SU-DHL-6 (cell line): ENCODE measurements at regions not wholly inside any gene's neighbourhood (a gene's known extent, or its start where the extent isn't known, plus 50 kb on each side); places are given as distances from the start of the nearest gene placed in this dataset.

Experiments used
- H2AFZ ChIP-seq: fragments of 200-600 bp; sonication (generic); 2 replicates; pipeline ENCODE4 v1.6.1; 2014; ENCODE audit warnings: low read depth, mild to moderate bottlenecking, moderate library complexity, mixed read lengths, antibody characterized with exemption, low read length; ENCODE audit not compliant: severe bottlenecking
- H3F3A ChIP-seq: fragments of 200-600 bp; shearing (Covaris generic); 2 replicates; pipeline ENCODE4 v1.6.0; 2016; ENCODE audit warnings: antibody characterized with exemption, mild to moderate bottlenecking; ENCODE audit not compliant: insufficient read depth
- H3K27ac ChIP-seq: fragments of 200-600 bp; sonication (generic); 2 replicates; pipeline ENCODE4 v1.5.1; 2016; ENCODE audit warnings: low read depth, mild to moderate bottlenecking, low read length, moderate library complexity, mixed read lengths
- H3K27me3 ChIP-seq: fragments of 200-600 bp; sonication (generic), shearing (Covaris generic); 2 replicates; pipeline ENCODE4 v1.6.0; 2014; ENCODE audit warnings: mild to moderate bottlenecking, low read length
- H3K36me3 ChIP-seq: fragments of 200-600 bp; sonication (generic); 2 replicates; pipeline ENCODE4 v1.6.1; 2014; ENCODE audit warnings: mild to moderate bottlenecking, low read length, mixed read lengths
- H3K4me2 ChIP-seq: fragments of 300-600, 200-600 bp; shearing (Covaris generic), sonication (generic); 2 replicates; pipeline ENCODE4 v1.6.0; 2014; ENCODE audit warnings: low read length, low read depth, mild to moderate bottlenecking; ENCODE audit not compliant: poor library complexity, severe bottlenecking
- H3K4me3 ChIP-seq: fragments of 200-600 bp; sonication (generic); 2 replicates; pipeline ENCODE4 v1.5.1; 2014; ENCODE audit warnings: antibody characterized with exemption, low read length, mild to moderate bottlenecking, mixed read lengths; ENCODE audit not compliant: insufficient read depth, poor library complexity, severe bottlenecking
- H3K79me2 ChIP-seq: fragments of 200-600 bp; sonication (generic); 2 replicates; pipeline ENCODE4 v1.6.1; 2014; ENCODE audit warnings: mild to moderate bottlenecking, low read length, moderate library complexity; ENCODE audit not compliant: insufficient read depth
- H3K9ac ChIP-seq: fragments of 200-600 bp; sonication (generic); 2 replicates; pipeline ENCODE4 v1.7.0; 2014; ENCODE audit warnings: mild to moderate bottlenecking, low read length
- H3K9me2 ChIP-seq: fragments of 200-600 bp; sonication (generic); replicated peaks from 2 replicates; pipeline ENCODE4 v1.6.1; 2014; ENCODE audit warnings: low read length; ENCODE audit not compliant: insufficient read depth
- H3K9me3 ChIP-seq: fragments of 200-600 bp; sonication (generic); 2 replicates; pipeline ENCODE4 v1.6.1; 2014; ENCODE audit warnings: low read length, mixed read lengths; ENCODE audit not compliant: insufficient read depth
- H4K20me1 ChIP-seq: fragments of 200-600 bp; sonication (generic); 2 replicates; pipeline ENCODE4 v1.6.1; 2014; ENCODE audit warnings: low read depth, mild to moderate bottlenecking, antibody characterized with exemption, low read length, moderate library complexity, mixed read lengths
- CTCF ChIP-seq: fragments of 200-600 bp; sonication (generic); IDR thresholded peaks from one replicate; pipeline ENCODE4 v1.5.1; 2017; ENCODE audit warnings: antibody characterized with exemption, mild to moderate bottlenecking, low read length, moderate library complexity; ENCODE audit not compliant: insufficient read depth, poor library complexity, severe bottlenecking
- EZH2phosphoT487 ChIP-seq: fragments of 200-600 bp; sonication (generic), shearing (Covaris generic); conservative IDR thresholded peaks from 2 replicates; pipeline ENCODE4 v1.6.1; 2018; ENCODE audit warnings: mild to moderate bottlenecking, antibody characterized with exemption, low read length, moderate library complexity, mixed read lengths

GRCh38 chr10:35895331-35895730 lies 253.2 kb upstream of the FZD8 start:
- Histone ChIP-seq H4K20me1 (no peaks in the 10 kb centered on the region), H3K9me2 (no peaks in the 10 kb centered on the region), H2AFZ (no peak overlapping the region), H3K79me2 (no peaks in the 10 kb centered on the region), H3K36me3 (no peaks in the 10 kb centered on the region), H3F3A (no peaks in the 10 kb centered on the region), H3K4me3 (no peak overlapping the region), H3K27ac (no peak overlapping the region), H3K27me3 (no peaks in the 10 kb centered on the region), H3K4me2 (no peak overlapping the region), H3K9ac (no peak overlapping the region), H3K9me3 (no peaks in the 10 kb centered on the region)
- TF ChIP-seq CTCF (no peak), EZH2phosphoT487 (no peak)

GRCh38 chr10:35892526-35892925 lies 250.4 kb upstream of the FZD8 start:
- Histone ChIP-seq H3K9ac (no peak overlapping the region), H3F3A (no peaks in the 10 kb centered on the region), H3K4me2 (no peak overlapping the region), H3K27me3 (no peaks in the 10 kb centered on the region), H3K4me3 (no peak overlapping the region), H4K20me1 (no peaks in the 10 kb centered on the region), H3K79me2 (no peaks in the 10 kb centered on the region), H3K9me3 (no peaks in the 10 kb centered on the region), H3K27ac (no peak overlapping the region), H2AFZ (no peak overlapping the region), H3K36me3 (no peaks in the 10 kb centered on the region), H3K9me2 (no peaks in the 10 kb centered on the region)
- TF ChIP-seq CTCF, result no peak
- no peak for TF ChIP-seq EZH2phosphoT487

- H3K79me2 ChIP-seq, result no peaks in the 10 kb centered on the region
- H3K27ac ChIP-seq, result no peak overlapping the region
- H2AFZ ChIP-seq, result no peak overlapping the region
- no peak overlapping the region for H3K4me2 ChIP-seq
- no peaks in the 10 kb centered on the region for H3K9me2 ChIP-seq
- TF ChIP-seq EZH2phosphoT487, result no peak
- TF ChIP-seq CTCF, result no peak
- no peaks in the 10 kb centered on the region for H3F3A ChIP-seq
- no peak overlapping the region for H3K9ac ChIP-seq
- no peaks in the 10 kb centered on the region for H4K20me1 ChIP-seq
- H3K27me3 ChIP-seq, result no peaks in the 10 kb centered on the region
- no peak overlapping the region for H3K4me3 ChIP-seq
- H3K36me3 ChIP-seq, result no peaks in the 10 kb centered on the region
- no peaks in the 10 kb centered on the region for H3K9me3 ChIP-seq
Measured at GRCh38 chr10:35890676-35891495, 248.8 kb upstream of the FZD8 start.
